MM.1S (cell line): ENCODE measurements at regions not wholly inside any gene's neighbourhood (a gene's known extent, or its start where the extent isn't known, plus 50 kb on each side); places are given as distances from the start of the nearest gene placed in this dataset.

Experiments used
- EZH2 ChIP-seq: fragments of 300-600 bp; sonication (generic); optimal IDR thresholded peaks from 2 replicates; pipeline ENCODE3; 2017; ENCODE audit warnings: low read depth, mild to moderate bottlenecking, antibody characterized with exemption, low read length, mixed read lengths
- EZH2phosphoT487 ChIP-seq: fragments of 300-600 bp; sonication (generic); IDR thresholded peaks from 2 replicates; pipeline ENCODE4 v1.6.1; 2018; ENCODE audit warnings: antibody characterized with exemption, low read length
- TF ChIP-seq, protein P1 (sequence below): fragments of 300-600 bp; sonication (generic); IDR thresholded peaks from 2 replicates; pipeline ENCODE4 v1.5.1; 2016; ENCODE audit warnings: antibody characterized with exemption, low read length, mixed read lengths

- TF ChIP-seq, protein P1, sequence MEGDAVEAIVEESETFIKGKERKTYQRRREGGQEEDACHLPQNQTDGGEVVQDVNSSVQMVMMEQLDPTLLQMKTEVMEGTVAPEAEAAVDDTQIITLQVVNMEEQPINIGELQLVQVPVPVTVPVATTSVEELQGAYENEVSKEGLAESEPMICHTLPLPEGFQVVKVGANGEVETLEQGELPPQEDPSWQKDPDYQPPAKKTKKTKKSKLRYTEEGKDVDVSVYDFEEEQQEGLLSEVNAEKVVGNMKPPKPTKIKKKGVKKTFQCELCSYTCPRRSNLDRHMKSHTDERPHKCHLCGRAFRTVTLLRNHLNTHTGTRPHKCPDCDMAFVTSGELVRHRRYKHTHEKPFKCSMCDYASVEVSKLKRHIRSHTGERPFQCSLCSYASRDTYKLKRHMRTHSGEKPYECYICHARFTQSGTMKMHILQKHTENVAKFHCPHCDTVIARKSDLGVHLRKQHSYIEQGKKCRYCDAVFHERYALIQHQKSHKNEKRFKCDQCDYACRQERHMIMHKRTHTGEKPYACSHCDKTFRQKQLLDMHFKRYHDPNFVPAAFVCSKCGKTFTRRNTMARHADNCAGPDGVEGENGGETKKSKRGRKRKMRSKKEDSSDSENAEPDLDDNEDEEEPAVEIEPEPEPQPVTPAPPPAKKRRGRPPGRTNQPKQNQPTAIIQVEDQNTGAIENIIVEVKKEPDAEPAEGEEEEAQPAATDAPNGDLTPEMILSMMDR = no peak
- TF ChIP-seq EZH2 (no peak), EZH2phosphoT487 (no peak)
Measured at GRCh38 chr10:128218161-128218560, 91.9 kb upstream of the MKI67 start.
